NCI-H345 (cell line): ENCODE measurements at regions not wholly inside any gene's neighbourhood (a gene's known extent, or its start where the extent isn't known, plus 50 kb on each side); places are given as distances from the start of the nearest gene placed in this dataset.
"Not testable (repeated sequence)": the region's sequence is repeated elsewhere in the genome, so short reads cannot be mapped to it uniquely, and the experiment has no call there.

Experiments
- DNase-seq: peaks from one replicate; lab custom pipeline; 2025; lab: John Stamatoyannopoulos, UW

DNA sequence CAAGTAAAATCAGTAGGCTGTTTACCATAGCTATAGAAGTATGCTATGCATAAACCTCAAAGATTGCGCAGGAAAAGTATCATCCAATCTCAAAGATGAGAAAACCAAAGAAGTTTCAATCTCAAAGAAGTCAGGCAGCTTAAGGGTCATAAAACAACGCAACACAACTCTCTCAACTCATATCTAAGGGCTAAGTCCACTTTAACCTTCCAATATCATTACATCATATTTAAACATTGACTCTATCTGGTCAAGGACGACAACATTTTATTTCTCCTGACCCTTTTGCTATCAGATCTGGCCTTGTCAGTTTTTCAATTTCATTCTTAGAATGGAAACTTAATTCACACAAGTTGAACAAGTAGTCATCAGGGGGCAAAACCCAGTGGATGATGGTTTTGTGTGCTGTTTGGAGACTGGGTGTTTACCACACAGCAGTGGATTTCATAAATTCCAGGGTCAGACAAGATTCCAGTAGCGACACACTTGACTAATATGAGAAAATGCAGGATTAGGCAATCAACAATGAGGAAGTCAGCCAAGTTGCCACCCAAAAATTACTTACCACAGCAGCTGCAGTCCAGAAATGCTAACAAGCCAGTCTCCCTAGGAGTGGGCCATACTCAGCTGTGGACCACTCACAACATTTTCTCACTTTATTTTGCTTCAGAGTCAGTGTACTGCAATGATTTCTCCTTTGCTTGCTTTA is 108.7 kb upstream of the NBPF26 start:
- not testable (repeated sequence) for DNase-seq

DNA sequence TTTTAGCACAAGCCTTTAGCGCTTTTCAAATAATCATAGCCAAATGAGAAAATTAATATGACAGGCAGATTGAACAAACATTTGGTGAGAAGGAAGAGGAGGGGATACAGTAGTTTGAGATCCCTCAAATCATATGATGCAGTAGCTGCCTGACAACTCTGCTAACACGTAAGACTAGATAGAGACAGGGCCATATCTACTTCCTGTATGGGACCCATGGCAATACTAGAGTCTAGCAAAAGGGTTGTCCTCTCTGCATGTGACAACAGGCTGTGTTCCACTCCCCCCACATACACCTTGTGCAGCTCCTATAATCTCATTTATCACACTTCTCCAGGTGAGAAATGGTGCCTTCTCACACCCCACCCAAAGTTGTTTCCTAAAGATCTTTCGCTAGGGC is 106.3 kb upstream of the NBPF26 start:
- DNase-seq, result not testable (repeated sequence)

DNA sequence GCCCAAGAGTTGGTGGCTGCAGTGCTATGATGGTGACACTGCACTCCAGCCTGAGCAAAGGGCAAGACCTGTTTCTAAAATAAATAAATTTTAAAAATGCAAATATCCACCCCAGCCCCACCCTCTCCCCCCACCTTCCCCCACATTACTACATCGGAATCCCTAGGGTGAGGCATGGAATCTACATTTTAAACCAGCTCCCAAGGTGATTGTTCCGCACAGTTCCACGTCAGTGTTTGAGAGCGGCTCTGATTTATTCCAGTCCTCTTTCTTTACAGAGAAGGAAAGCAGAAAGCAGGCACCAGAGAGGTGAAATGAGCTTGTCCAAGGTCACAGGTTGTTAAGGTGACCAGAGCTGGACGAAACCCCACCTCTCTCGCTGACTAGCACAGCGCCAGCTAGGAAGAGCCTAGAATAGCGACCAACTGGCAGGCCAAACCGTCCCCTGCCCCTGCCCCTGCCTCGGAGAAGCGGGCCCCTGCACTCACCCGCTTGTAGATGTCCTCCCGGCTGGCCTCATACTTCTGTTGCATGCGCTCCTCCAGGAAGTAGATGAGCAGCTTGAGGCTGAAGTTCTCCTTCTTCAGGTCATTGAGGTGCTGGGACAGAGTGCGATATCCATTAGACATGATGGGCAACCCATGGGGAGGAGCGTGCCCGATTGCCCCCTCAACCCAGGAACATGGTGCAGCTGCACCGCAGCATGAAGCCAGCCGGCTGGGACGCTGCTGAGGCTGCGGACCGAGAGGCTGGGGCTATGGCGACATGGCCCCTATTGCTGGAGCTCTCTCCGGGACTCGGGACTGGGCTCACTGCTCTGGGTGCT is 103.7 kb upstream of the NBPF26 start:
- not testable (repeated sequence) for DNase-seq

DNA sequence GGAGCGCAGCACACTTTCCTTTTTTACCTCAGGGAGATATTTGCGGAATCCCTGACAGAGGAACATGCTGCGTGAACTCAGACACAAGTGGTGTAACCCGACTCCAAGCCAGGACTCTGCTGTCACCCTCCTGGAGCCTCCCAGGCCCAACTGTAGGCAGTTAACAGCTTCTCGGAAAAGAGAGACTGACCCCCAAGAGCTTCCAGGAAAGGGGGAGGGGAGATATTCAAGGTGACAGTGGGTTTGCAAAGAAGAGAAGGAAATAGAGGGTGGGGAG is 103.1 kb upstream of the NBPF26 start:
- not testable (repeated sequence) for DNase-seq

DNA sequence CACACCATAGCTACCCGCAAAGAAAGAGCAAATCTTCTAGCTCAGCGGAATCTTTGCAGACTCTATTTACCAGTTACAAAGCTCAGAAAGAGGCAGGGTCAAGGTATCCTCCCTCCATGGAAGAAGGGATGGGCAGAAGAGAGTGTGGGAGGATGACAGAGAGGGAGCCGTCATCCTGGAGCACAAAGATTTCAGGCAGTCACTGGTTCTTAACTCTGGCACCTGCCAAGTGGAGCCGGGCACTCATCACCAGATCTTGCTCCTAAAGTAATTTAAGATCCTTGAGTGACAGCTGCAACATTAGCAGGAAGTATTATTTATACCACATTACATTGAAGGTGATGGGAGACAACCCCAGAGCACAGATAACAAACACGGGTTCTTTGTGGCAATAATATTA is 102.5 kb upstream of the NBPF26 start:
- DNase-seq, result not testable (repeated sequence)

DNA sequence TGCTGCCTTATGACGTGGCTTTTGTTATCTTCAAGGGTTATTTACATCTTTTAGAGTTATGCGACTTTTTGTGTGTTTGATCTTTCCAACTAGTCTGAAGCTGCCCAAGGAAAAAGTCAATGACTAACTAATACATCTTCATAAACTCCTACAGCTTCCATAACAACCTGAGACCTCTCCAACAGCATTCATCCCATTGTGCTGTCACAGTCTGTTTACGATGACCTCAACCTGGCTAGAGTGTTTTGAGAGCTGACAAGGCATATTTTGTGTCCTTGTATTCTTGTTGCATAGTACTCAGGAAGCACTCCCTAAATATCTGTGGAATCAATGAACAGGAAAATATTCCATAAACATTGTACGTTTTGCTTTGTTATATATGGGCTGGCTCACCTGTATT is 100.2 kb upstream of the NBPF26 start:
- not testable (repeated sequence) for DNase-seq

DNA sequence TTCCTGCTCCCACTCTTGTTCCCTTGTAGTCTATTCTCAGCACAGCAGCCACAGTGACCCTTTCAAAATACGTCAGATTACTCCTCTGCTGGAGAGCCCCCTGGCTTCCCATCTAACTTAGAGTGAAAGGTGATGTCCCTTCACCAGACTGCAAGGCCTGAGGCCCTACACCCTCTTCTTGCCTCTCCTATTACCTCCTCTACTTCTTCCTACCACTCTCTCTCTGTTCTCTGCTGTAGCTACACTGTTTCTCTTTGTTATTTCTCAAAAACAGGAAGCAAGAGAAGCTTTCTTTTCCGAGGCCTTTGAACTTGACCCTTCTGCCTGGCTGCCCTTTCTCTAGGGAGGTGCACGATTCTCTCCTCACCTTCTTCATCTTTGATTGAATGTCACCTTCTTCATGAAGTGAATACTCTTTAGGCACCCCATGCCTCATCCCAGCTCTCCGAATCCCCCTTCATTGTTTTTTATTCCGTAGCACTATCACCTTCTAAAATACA is 99.1 kb upstream of the NBPF26 start:
- DNase-seq, result not testable (repeated sequence)

DNA sequence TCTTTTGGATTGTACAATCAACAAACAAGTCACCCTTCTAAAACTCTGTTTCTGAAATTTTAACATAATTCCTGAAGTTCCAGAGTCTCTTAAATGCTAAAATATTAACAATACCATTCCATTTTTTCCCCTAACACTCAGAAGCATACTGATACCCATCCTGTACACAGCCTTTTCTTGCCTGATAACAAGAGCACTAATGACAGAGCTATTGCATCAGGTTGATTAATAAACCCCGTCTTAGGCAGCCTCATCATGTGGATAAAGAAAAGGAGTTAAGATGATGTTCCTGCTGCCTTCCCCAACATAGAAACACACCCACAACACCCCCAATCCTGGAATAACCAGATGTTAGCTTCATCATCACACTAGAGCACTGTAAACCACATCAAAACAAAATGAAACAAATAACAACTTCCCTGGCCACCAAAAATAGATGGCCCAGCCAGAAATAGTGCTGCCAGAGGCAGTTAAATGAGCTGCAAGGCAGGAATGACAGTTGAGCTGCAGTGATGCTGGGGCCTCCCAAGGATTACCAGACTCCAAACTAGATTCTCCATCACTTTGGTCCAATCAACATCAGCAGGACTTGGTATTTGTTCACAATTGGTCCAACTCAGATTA is 93.8 kb upstream of the NBPF26 start:
- DNase-seq, result not testable (repeated sequence)

DNA sequence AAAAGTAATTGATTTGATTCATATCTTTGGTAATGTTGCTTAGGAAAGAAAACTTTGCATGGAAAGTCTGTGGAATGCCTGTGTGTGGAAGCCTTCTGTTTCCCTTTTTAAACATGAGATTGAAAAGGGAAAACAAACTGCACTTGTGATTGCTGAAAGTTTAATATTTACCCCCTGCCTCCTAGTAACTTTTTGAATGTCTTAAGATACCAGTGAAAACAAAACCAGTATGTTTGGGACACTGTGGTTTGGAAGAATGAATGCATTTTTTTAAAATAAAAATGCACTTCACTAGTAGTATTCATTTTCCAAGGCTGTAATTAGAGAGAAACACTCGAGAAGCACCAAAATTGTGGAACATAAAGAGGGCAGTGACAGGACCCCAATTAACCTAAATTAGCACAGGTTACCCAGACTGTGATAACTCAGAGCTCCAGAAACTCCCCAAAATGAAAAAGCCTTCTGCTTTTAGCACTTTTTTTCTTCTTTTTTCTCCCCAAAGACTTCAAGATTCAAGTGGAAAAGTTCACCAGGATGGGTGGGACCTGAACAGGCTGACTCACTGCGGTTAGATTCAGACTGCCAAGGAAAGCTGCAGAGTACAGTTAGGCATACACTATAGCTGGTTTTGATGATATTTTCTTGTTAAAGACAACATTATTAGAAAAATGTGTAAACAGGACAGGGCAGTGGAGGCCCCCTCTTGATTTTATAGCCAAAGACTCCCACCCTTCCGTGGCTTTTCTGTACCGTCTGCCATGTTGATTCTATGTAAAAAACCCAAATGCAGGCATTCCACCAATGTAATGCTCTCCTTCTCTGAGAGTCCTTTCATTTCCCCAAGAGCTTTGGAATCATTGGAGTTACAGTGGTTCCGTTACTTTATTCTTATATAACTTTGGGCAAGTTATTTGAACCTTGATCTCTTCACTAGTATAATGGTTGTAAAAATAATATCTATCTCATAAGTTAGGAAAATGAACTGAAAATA is 88.6 kb upstream of the NBPF26 start:
- not testable (repeated sequence) for DNase-seq

DNA sequence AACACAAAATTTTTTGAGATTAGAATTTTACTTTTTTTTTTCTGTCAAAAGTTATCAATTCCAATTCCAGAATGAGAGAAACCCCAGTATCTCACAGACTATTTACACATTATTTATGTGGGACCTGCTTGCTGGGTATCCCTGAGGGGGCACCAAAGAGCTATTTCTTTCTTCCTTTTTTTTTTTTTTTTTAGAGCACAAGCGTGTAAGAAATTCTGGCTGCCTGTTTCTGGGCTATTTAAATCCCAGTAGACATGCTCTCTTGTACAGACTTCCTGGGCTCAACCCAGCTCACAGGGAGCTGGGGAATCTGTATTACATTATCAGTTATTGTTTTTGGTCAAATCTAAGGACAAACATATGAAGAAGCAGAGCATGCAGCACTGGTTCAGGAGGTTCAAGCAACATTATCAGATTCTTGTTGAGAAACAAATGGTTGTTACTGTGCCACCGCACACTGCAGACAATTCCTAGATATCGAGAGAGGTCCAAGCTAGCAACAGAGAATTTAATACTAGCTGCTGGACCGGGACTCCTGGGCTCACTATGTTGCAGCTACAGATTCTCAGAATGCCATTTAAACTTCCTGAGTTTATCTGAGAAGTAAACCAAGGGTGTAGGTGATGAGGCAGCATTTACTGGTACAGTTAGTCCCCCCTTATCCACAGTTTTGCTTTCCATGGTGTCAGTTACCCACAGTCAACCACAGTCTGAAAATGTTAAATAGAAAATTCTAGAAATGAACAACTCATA is 83.3 kb upstream of the NBPF26 start:
- DNase-seq, result not testable (repeated sequence)

DNA sequence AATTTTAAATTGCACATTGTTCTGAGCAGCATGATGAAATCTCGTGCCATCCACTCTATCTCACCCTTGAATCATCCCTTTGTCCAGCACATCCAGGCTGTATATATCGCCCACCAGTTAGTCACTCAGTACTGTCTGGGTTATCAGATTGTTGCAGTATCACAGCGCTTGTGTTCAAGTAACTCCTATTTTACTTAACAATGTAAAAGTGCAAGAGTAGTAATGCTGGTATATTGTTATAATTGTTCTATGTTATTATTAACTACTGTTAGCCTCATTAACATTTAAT is 82.8 kb upstream of the NBPF26 start:
- not testable (repeated sequence) for DNase-seq

DNA sequence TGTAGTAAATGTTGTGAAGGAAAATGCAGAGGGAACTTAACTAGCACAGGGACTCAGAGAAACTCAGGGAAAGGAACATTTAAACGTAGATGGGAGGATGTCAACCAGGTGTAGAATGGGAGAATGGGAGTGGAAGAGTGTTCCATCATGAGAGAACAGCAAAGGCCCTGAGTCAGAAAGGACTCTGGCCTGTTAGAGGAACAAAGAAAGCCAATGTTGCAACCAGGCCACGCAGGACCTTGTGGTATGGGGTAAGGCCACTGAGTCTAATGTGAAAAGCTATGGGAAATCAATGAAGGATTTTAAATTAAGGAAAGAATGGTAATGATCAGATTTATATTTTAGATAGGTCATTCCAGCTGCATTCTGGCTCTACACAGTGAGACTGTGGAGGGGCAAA is 76.6 kb upstream of the NBPF26 start:
- not testable (repeated sequence) for DNase-seq

DNA sequence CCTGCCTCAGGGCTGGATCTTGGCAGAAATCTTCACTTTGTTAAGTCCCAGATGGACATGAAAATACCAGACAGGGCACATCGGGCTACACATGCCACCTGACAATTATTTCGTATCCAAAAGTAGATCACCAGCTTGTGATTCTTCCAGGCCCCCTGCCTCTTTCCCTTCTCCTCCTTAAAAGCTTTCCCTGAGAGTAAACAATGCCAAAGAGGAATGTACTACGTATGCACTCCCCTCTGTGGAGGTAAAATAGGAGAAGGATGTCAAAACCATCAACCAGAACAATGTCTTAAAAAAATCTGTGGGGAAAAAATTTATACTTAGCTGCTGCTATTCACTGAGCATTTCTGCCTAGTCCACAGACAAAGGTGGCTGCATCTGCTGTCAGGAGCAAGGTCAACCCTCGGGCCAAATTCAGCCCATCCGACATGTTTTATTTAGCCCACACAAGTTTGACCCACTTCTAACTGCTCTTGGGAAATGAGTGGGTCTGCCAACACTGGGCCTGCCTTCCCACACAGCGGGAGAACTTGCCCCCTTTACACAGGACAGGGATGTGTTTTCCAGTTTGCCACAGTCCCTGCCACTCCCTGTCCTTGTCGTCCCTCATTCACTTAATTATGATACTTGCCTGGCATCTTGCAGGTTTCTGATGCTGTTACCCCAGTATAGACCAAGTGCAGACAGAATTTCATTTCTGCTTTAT is 74.7 kb upstream of the NBPF26 start:
- not testable (repeated sequence) for DNase-seq

DNA sequence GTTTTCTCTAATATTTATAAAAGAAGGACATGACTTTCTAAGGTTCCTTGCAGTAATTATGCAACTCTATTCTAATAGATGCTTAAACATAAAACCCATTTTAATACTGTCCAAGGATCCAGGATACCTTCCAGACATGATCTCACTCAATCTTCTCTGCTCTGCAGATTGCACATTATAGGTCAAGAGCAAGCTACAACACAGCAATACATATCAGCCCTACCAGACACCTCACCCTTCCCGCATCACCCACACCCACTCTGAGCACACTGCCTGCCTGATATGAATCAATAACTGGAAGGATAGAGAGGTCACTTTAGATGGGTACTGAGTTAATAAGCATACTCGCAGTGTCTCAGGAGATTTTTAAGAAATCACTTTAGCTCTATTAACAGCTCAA is 74.0 kb upstream of the NBPF26 start:
- not testable (repeated sequence) for DNase-seq

DNA sequence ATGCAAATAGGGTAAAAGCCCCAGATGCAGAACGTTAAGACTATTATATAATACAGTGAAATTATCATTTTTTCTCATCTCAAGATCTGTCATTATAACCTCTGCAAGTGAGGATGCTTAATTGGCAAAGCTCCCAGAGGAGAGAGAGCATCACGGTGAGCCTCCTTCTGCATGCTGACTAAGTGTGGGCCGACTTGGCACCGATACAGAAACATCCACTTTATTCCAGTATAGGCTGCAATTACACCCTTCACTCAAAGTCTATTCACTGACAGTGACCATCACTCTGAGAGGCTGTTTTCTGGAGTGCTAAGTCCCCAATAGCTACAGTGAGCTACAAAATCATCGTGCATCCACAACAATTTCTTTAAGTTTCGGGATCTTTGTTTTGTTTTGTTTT is 69.6 kb upstream of the NBPF26 start:
- not testable (repeated sequence) for DNase-seq

DNA sequence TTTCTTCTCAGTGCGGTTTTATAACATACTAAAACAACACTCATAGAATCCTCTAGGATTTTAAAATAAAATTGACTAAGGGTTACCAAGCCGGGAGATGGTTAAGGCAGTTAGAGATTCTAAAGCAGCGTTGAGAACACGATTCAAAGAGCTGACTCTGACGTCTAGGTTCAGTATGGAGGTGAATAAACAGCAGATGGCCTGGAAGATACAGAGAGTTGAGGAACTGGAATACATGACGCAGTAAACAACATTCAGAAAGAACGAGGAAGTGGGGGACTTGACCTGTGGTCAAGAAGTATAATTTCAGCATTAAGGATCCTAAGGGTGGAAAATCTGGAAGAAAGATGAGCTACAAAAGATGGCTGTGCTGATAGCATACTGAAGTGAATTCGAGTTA is 68.4 kb upstream of the NBPF26 start:
- DNase-seq, result not testable (repeated sequence)

DNA sequence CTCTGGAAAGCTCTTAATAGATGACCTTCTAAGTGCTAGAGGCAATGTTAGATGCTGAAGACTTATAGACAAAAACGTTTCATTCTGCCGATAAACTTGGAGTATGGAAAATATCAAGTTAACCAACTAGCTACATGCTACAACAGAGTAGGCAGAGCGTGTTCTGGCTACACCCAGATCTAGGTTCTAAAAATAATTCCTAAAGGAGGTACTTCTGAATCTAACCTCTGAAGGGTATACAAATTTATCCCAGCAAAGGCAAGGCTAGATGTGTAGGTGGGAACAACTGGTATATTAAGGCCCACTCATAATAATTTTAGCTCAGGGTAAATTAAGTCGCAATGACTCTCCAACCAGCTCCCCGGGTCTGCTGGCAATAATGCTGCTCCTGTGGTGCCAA is 67.6 kb upstream of the NBPF26 start:
- DNase-seq, result not testable (repeated sequence)

DNA sequence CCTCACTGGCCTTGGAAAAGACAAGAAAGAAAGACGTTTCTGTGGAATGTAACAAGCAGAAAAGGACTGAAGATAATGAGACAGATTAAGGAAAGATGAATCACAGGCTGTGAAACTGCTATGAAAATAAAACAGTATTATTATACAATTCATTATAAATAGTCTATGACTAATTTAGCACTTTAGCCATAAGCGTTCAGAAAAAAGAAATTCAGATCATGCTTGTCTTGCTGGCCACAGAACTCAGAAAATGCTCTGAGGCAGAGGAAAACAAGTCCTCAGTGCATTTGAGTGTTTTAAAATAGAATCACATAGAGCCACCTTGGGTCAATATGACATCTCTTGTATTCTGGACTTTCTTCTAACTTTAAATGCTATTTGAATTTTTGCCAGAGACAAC is 65.9 kb upstream of the NBPF26 start:
- not testable (repeated sequence) for DNase-seq

DNA sequence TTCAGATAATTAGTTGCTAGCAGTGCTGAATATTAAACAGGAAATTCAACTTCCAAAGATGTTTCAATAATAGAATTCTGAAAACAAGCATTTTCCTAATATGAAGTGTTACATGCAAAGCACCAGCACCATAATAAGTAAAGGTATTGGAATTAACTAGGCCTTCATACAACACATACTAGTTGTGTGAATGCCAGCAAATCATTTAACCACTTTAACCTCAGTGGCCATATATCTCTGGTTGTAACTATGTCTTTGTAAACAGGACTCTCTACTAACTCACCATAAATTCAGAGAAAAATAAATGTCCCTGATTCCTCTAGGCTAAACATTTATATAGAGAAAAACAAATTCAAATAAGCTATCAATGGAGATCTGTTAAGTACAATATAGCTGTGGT is 65.1 kb upstream of the NBPF26 start:
- DNase-seq, result not testable (repeated sequence)

DNA sequence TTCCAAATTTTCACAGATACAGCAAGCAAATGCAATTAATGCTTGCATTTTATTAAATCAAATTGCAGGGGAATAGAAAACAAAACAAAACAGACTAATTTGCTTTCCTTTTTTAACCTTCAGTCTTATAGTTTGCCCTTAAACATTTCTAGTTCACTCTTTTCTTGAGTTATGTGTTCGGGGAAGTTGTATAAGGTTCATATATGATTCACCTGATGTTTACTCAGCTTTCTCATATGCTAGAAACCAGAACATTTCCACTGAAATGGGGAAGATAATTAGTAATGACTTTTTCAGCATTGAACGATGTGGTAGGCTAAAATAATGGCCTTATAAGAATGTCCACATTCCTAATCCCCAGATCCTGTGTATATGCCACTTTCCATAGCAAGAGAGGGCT is 64.6 kb upstream of the NBPF26 start:
- DNase-seq, result not testable (repeated sequence)
